GM12878 (cell line): ENCODE measurements at regions not wholly inside any gene's neighbourhood (a gene's known extent, or its start where the extent isn't known, plus 50 kb on each side); places are given as distances from the start of the nearest gene placed in this dataset.

ENCODE experiments used
- ATAC-seq: fragments of 200-7000 bp; cut with Tn5 transposase; 3 replicates; pipeline ENCODE4 v1.9.1; 2020; ENCODE audit warnings: mild to moderate bottlenecking, moderate library complexity
- BruUV-seq: library from RNA; stranded (reverse); fragments of 400-500 nt; replicated peaks from 2 replicates; lab custom pipeline; 2021; lab: Mats Ljungman, UMichigan
- CTCF ChIA-PET: fragments of 300-600 bp; sonication (Branson Sonifier 250); formaldehyde crosslinking; extraction: SDS; loops from one replicate; lab custom pipeline; 2021; ENCODE audit warnings: inconsistent platforms; lab: Yijun Ruan, JAX
- POLR2A ChIA-PET: fragments of 350-600 bp; formaldehyde crosslinking; extraction: SDS; loops from one replicate; lab custom pipeline; 2021; ENCODE audit warnings: inconsistent platforms; lab: Charles Lee
- RAD21 ChIA-PET: fragments of 300-600 bp; sonication (Branson Sonifier 250); formaldehyde crosslinking; loops from one replicate; lab custom pipeline; 2023; ENCODE audit warnings: antibody characterized with exemption; ENCODE audit not compliant: unreplicated experiment; lab: Charles Lee
- SMC1A ChIA-PET: fragments of 300-600 bp; sonication (Branson Sonifier 250); formaldehyde crosslinking; loops from one replicate; lab custom pipeline; 2023; ENCODE audit not compliant: unreplicated experiment, uncharacterized antibody; lab: Charles Lee
- DNase-seq: peaks from one replicate; pipeline ENCODE4 v3.0.0-alpha.2; 2011; ENCODE audit warnings: low read depth, low spot score
- FAIRE-seq: peaks from 3 replicates; lab custom pipeline; 2011; peaks lifted over from hg19 to GRCh38; lab: Jason Lieb, UNC
- H2AFZ ChIP-seq: 2 replicates; pipeline ENCODE4 v1.6.0; 2011; ENCODE audit warnings: low read depth, low read length, control low read depth; ENCODE audit not compliant: control insufficient read depth
- H3K27ac ChIP-seq: 2 replicates; pipeline ENCODE4 v1.5.1; 2011; ENCODE audit warnings: control low read depth; ENCODE audit not compliant: control insufficient read depth, insufficient read depth
- H3K27me3 ChIP-seq, 2 experiments: replicated peaks in 1 of 2; 2 replicates each; pipeline versions ENCODE4 v1.6.0 to v1.6.1; 2011; ENCODE audit warnings: low read length in 1 of 2; ENCODE audit not compliant: control insufficient read depth in 2 of 2, insufficient read depth in 2 of 2
- H3K36me3 ChIP-seq, 2 experiments: 2 replicates each; pipeline ENCODE4 v1.5.1; 2011; ENCODE audit warnings: low read length in 1 of 2; ENCODE audit not compliant: control insufficient read depth in 2 of 2, insufficient read depth in 2 of 2
- H3K4me1 ChIP-seq: 2 replicates; pipeline ENCODE4 v1.6.1; 2011; ENCODE audit warnings: mild to moderate bottlenecking, low read length, moderate library complexity, mixed read lengths; ENCODE audit not compliant: control insufficient read depth, insufficient read depth
- H3K4me2 ChIP-seq: 2 replicates; pipeline ENCODE4 v1.6.0; 2011; ENCODE audit warnings: control low read depth; ENCODE audit not compliant: control insufficient read depth, insufficient read depth
- H3K4me3 ChIP-seq: fragments of 200-600 bp; sonication (generic); 2 replicates; pipeline ENCODE4 v1.5.1; 2016
- H3K79me2 ChIP-seq: 2 replicates; pipeline ENCODE4 v1.6.0; 2011; ENCODE audit warnings: low read length; ENCODE audit not compliant: control insufficient read depth, insufficient read depth
- H3K9ac ChIP-seq: 2 replicates; pipeline ENCODE4 v1.8.0; 2011; ENCODE audit warnings: low read length, control low read depth, mixed read lengths; ENCODE audit not compliant: control insufficient read depth, insufficient read depth
- H3K9me3 ChIP-seq: replicated peaks from 3 replicates; pipeline ENCODE4 v1.5.1; 2011; ENCODE audit warnings: mild to moderate bottlenecking, low read length; ENCODE audit not compliant: control insufficient read depth, insufficient read depth
- H4K20me1 ChIP-seq: 2 replicates; pipeline ENCODE4 v1.6.0; 2011; ENCODE audit not compliant: control insufficient read depth, insufficient read depth
- NFIC ChIP-seq: IDR thresholded peaks from 2 replicates; pipeline ENCODE4 v1.6.1; 2012; ENCODE audit warnings: low read depth, mild to moderate bottlenecking, inconsistent platforms, low read length, moderate library complexity
- RBBP5 ChIP-seq: fragments of 200-600 bp; sonication (generic); conservative IDR thresholded peaks from 2 replicates; pipeline ENCODE4 v1.6.1; 2016
- RFX5 ChIP-seq: IDR thresholded peaks from 2 replicates; pipeline ENCODE4 v1.6.1; 2011; ENCODE audit warnings: low read depth, low read length, improper control_type of control experiment
- TCF7 ChIP-seq: IDR thresholded peaks from 2 replicates; pipeline ENCODE4 v1.6.1; 2014; ENCODE audit warnings: antibody characterized with exemption, borderline replicate concordance
- ZNF217 ChIP-seq: fragments of 450-650 bp; IDR thresholded peaks from 2 replicates; pipeline ENCODE4 v1.6.1; 2017; ENCODE audit warnings: antibody characterized with exemption, mild to moderate bottlenecking
- ZZZ3 ChIP-seq: IDR thresholded peaks from 2 replicates; pipeline ENCODE4 v1.6.1; 2011; ENCODE audit warnings: low read depth; ENCODE audit not compliant: control insufficient read depth, insufficient read length
- WGBS: methylation state at CpG from one replicate; pipeline ENCODE4 v1.1.6; 2016; ENCODE audit warnings: low lambda C conversion rate; ENCODE audit not compliant: insufficient replicate concordance, insufficient coverage; ENCODE audit errors: missing lambda C conversion rate; 5-methylcytosine and 5-hydroxymethylcytosine counted together
- in situ Hi-C: fragments of 300-500 bp; cut with MboI; formaldehyde crosslinking; loops from 9 replicates; pipeline ENCODE4 v1.14.3; 2018; ENCODE audit warnings: mixed read lengths
- intact Hi-C: fragments of 100-400 bp; cut with micrococcal nuclease; formaldehyde crosslinking; loops from one replicate; pipeline ENCODE4 v1.14.2; 2022; ENCODE audit not compliant: unreplicated experiment
- TF ChIP-seq, protein P1 (sequence below): fragments of 150-350 bp; IDR thresholded peaks from 2 replicates; pipeline ENCODE4 v1.6.1; 2014; ENCODE audit warnings: mild to moderate bottlenecking, low read depth, low read length
- TF ChIP-seq, protein P2 (sequence below): fragments of 450-650 bp; IDR thresholded peaks from 2 replicates; pipeline ENCODE4 v1.6.1; 2014; ENCODE audit warnings: mild to moderate bottlenecking
- TF ChIP-seq, protein P3 (sequence below): IDR thresholded peaks from 2 replicates; pipeline ENCODE4 v1.6.1; 2012; ENCODE audit warnings: low read depth, low read length, improper control_type of control experiment
- TF ChIP-seq, protein P4 (sequence below): fragments of 450-650 bp; formaldehyde crosslinking; IDR thresholded peaks from 2 replicates; pipeline ENCODE4 v1.4.0; 2022; ENCODE audit warnings: mild to moderate bottlenecking, moderate library complexity

DNA sequence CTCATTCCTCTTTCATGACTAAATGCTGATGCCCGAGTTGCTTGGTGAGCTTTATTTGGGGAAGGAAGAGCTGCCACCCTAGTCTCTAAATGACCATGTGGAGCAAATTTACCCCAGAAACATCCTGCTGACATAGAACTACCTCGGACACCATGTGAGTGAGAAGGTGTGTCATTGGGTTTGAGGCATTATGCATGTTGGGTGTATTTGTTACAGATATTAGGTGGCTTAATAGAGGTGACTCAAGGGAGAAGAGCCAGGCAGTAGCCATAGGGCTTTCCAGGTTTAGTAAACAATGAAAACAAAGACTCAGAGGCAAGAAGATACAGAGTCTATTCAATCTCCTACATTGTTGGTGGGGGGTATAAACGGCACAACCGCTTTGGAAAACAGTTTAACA is 581.5 kb downstream of the CCDC171 start:
- TF ChIP-seq TCF7 = no peak
- TF ChIP-seq, protein P1, sequence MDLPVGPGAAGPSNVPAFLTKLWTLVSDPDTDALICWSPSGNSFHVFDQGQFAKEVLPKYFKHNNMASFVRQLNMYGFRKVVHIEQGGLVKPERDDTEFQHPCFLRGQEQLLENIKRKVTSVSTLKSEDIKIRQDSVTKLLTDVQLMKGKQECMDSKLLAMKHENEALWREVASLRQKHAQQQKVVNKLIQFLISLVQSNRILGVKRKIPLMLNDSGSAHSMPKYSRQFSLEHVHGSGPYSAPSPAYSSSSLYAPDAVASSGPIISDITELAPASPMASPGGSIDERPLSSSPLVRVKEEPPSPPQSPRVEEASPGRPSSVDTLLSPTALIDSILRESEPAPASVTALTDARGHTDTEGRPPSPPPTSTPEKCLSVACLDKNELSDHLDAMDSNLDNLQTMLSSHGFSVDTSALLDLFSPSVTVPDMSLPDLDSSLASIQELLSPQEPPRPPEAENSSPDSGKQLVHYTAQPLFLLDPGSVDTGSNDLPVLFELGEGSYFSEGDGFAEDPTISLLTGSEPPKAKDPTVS = no peak
- no peak for TF ChIP-seq RFX5
- no peak for TF ChIP-seq ZZZ3
- TF ChIP-seq, all 136 proteins: peak for 0
- H3K27ac ChIP-seq = no peak overlapping the region
- no peak overlapping the region for H3K9ac ChIP-seq
- no peaks in the 10 kb centered on the region for H3K36me3 ChIP-seq
- no peaks in the 10 kb centered on the region for H4K20me1 ChIP-seq
- no peak overlapping the region for H2AFZ ChIP-seq
- SMC1A ChIA-PET = interaction anchor here (4.1 kb wide), 1 partner anchor 261 kb away, joined by 30 read pairs; no protein-coding TSS in a partner anchor
- in situ Hi-C loops = loop anchor here (10.0 kb wide), 1 partner anchor 260 kb away; no protein-coding TSS in a partner anchor
- FAIRE-seq (no peak), ATAC-seq (no peak), DNase-seq (no peak)
- no peaks in the 10 kb centered on the region for H3K4me1 ChIP-seq
- RAD21 ChIA-PET = interaction anchor here (0.8 to 1.6 kb wide), 6 partner anchors 16 to 264 kb away, joined by 3 to 5 read pairs (median 4); no protein-coding TSS in a partner anchor
- POLR2A ChIA-PET = no interaction called here
- 45% methylated on average over 4 of the region's 4 CpGs for WGBS
- H3K9me3 ChIP-seq = no peaks in the 10 kb centered on the region
- H3K79me2 ChIP-seq = no peaks in the 10 kb centered on the region
- H3K4me3 ChIP-seq = no peak overlapping the region
- intact Hi-C loops = no loop called here
- no peak overlapping the region for H3K4me2 ChIP-seq
- no TSS peak for BruUV-seq
- CTCF ChIA-PET = interaction anchor here (0.9 to 4.1 kb wide), 14 partner anchors 9 to 1327 kb away, joined by 3 to 49 read pairs (median 7); no protein-coding TSS in a partner anchor
- H3K27me3 ChIP-seq = no peaks in the 10 kb centered on the region; a peak in 1 of 4 replicates

DNA sequence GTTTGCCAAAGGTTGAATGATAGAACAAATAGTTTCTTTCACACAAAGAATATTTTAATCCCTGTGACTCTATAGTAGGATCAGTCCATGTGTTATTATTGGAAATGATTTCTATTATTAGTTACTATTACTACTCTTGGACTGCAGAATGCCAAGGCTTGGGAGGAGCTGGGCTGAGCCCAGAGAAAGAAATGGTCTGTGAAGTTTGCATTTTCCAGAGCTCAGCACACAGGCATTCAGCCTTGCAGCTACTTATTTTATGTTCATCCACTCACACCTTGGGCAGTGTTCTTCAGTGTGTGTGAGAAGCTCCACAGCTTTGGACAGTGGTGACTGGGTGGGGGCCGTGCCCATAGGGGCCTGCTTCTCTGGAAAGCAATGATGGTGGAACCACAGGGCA is 583.1 kb downstream of the CCDC171 start:
- ChIA-PET RAD21 (no interaction called here), CTCF (interaction anchor here (1.3 kb wide), 1 partner anchor 259 kb away, joined by 4 read pairs; no protein-coding TSS in a partner anchor), SMC1A (interaction anchor here (0.5 kb wide), 1 partner anchor 708 kb away, joined by 3 read pairs; no protein-coding TSS in a partner anchor), POLR2A (no interaction called here)
- BruUV-seq = no TSS peak
- no peak overlapping the region for H2AFZ ChIP-seq
- FAIRE-seq (no peak), DNase-seq (no peak), ATAC-seq (no peak)
- no peaks in the 10 kb centered on the region for H3K79me2 ChIP-seq
- H3K4me2 ChIP-seq = no peak overlapping the region
- no peaks in the 10 kb centered on the region for H3K36me3 ChIP-seq
- WGBS = 10% methylated on average over 1 of the region's 1 CpG
- no peaks in the 10 kb centered on the region for H3K4me1 ChIP-seq
- no peak overlapping the region for H3K4me3 ChIP-seq
- H3K27me3 ChIP-seq = no peaks in the 10 kb centered on the region; a peak in 1 of 4 replicates
- intact Hi-C loops = no loop called here
- no peaks in the 10 kb centered on the region for H4K20me1 ChIP-seq
- H3K27ac ChIP-seq = no peak overlapping the region
- no peaks in the 10 kb centered on the region for H3K9me3 ChIP-seq
- H3K9ac ChIP-seq = no peak overlapping the region
- in situ Hi-C loops = loop anchor here (10.0 kb wide), 1 partner anchor 261 kb away; no protein-coding TSS in a partner anchor
- TF ChIP-seq, protein P2, sequence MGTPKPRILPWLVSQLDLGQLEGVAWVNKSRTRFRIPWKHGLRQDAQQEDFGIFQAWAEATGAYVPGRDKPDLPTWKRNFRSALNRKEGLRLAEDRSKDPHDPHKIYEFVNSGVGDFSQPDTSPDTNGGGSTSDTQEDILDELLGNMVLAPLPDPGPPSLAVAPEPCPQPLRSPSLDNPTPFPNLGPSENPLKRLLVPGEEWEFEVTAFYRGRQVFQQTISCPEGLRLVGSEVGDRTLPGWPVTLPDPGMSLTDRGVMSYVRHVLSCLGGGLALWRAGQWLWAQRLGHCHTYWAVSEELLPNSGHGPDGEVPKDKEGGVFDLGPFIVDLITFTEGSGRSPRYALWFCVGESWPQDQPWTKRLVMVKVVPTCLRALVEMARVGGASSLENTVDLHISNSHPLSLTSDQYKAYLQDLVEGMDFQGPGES = no peak
- no peak for TF ChIP-seq ZNF217
- TF ChIP-seq, protein P3, sequence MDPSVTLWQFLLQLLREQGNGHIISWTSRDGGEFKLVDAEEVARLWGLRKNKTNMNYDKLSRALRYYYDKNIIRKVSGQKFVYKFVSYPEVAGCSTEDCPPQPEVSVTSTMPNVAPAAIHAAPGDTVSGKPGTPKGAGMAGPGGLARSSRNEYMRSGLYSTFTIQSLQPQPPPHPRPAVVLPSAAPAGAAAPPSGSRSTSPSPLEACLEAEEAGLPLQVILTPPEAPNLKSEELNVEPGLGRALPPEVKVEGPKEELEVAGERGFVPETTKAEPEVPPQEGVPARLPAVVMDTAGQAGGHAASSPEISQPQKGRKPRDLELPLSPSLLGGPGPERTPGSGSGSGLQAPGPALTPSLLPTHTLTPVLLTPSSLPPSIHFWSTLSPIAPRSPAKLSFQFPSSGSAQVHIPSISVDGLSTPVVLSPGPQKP = no peak
- TF ChIP-seq NFIC = no peak
- TF ChIP-seq RBBP5 = no peak
- TF ChIP-seq, protein P4, sequence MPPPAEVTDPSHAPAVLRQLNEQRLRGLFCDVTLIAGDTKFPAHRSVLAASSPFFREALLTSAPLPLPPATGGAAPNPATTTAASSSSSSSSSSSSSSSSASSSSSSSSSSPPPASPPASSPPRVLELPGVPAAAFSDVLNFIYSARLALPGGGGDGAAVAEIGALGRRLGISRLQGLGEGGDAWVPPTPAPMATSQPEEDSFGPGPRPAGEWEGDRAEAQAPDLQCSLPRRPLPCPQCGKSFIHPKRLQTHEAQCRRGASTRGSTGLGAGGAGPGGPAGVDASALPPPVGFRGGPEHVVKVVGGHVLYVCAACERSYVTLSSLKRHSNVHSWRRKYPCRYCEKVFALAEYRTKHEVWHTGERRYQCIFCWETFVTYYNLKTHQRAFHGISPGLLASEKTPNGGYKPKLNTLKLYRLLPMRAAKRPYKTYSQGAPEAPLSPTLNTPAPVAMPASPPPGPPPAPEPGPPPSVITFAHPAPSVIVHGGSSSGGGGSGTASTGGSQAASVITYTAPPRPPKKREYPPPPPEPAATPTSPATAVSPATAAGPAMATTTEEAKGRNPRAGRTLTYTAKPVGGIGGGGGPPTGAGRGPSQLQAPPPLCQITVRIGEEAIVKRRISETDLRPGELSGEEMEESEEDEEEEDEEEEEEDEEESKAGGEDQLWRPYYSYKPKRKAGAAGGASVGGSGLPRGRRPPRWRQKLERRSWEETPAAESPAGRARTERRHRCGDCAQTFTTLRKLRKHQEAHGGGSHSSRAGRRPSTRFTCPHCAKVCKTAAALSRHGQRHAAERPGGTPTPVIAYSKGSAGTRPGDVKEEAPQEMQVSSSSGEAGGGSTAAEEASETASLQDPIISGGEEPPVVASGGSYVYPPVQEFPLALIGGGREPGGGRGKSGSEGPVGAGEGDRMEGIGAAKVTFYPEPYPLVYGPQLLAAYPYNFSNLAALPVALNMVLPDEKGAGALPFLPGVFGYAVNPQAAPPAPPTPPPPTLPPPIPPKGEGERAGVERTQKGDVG = no peak
